Nephron (organoid): ENCODE measurements at regions not wholly inside any gene's neighbourhood (a gene's known extent, or its start where the extent isn't known, plus 50 kb on each side); places are given as distances from the start of the nearest gene placed in this dataset.
A peak's percentile ranks its signal among the peaks of the same experiment; 100 is the strongest.

Source experiments
- H3K27ac Mint-ChIP-seq, 3 experiments: 2 replicates each; pipeline ENCODE4 v1.8.0; 2020; ENCODE audit warnings: mixed read lengths in 3 of 3, mild to moderate bottlenecking in 2 of 3, moderate library complexity in 1 of 3
- H3K27me3 Mint-ChIP-seq: 2 replicates; pipeline ENCODE4 v1.8.0; 2021; ENCODE audit warnings: low read depth, mild to moderate bottlenecking, moderate library complexity, mixed read lengths
- H3K36me3 Mint-ChIP-seq: 2 replicates; pipeline ENCODE4 v1.8.0; 2020; ENCODE audit warnings: low read depth, mixed read lengths
- H3K4me1 Mint-ChIP-seq: 2 replicates; pipeline ENCODE4 v1.8.0; 2020; ENCODE audit warnings: mixed read lengths
- H3K4me3 Mint-ChIP-seq, 3 experiments: 2 replicates each; pipeline ENCODE4 v1.8.0; 2020; ENCODE audit warnings: mild to moderate bottlenecking in 3 of 3, mixed read lengths in 3 of 3, moderate library complexity in 2 of 3
- H3K9me3 Mint-ChIP-seq: 2 replicates; pipeline ENCODE4 v1.8.0; 2020; ENCODE audit warnings: mixed read lengths
- CTCF ChIP-seq, 3 experiments: fragments of 200-600 bp; sonication (generic); IDR thresholded peaks; one replicate each; pipeline ENCODE4 v1.5.0; 2021; ENCODE audit warnings: antibody characterized with exemption in 3 of 3; ENCODE audit not compliant: unreplicated experiment in 3 of 3

DNA sequence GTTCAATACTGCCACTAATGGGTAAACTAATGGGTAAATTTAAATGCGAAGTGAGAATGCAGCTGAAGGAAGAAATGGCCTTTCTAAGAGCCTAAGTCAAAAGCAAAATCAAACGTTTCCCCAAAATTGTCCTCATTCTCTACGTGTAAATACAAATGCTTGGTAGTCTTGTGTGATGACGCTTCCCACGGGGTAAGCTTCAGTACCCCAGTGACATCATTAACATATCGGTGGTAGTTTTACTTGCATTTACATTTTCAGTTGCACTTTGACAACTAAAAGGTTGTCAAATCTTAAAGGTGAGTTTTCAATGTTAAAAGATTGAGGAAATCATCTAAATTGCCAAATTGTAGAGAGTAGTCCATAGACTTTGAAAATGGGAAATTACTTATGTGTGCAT lies 550.7 kb upstream of the CCNG1 start:
- Mint-ChIP-seq H3K36me3 (no peaks in the 10 kb centered on the region), H3K27ac (no peak overlapping the region), H3K27me3 (no peaks in the 10 kb centered on the region), H3K4me3 (no peak overlapping the region), H3K4me1 (no peaks in the 10 kb centered on the region), H3K9me3 (peaks cover 5% of the 10 kb centered on the region)
- TF ChIP-seq CTCF (IDR thresholded peaks at IDR 0.05; ENCODE audit: unreplicated experiment in 3 of 3): no peak

GRCh38 chr5:162888268-162888667 lies 549.1 kb upstream of the CCNG1 start:
- TF ChIP-seq CTCF (IDR thresholded peaks at IDR 0.05; ENCODE audit: unreplicated experiment in 3 of 3): no peak
- Mint-ChIP-seq H3K27ac (peak overlapping the region in 1 of 3 experiments; percentile 32), H3K36me3 (no peaks in the 10 kb centered on the region), H3K4me1 (no peaks in the 10 kb centered on the region), H3K9me3 (no peaks in the 10 kb centered on the region), H3K4me3 (no peak overlapping the region), H3K27me3 (no peaks in the 10 kb centered on the region)

GRCh38 chr5:162911873-162912272 lies 525.5 kb upstream of the CCNG1 start:
- Mint-ChIP-seq H3K36me3 (no peaks in the 10 kb centered on the region), H3K27me3 (no peaks in the 10 kb centered on the region), H3K9me3 (no peaks in the 10 kb centered on the region), H3K4me3 (no peak overlapping the region), H3K4me1 (no peaks in the 10 kb centered on the region), H3K27ac (no peak overlapping the region)
- no peak for TF ChIP-seq CTCF (IDR thresholded peaks at IDR 0.05; ENCODE audit: unreplicated experiment in 3 of 3)

- Mint-ChIP-seq H3K27ac (no peak overlapping the region), H3K4me1 (no peaks in the 10 kb centered on the region), H3K4me3 (no peak overlapping the region), H3K36me3 (no peaks in the 10 kb centered on the region), H3K9me3 (no peaks in the 10 kb centered on the region), H3K27me3 (no peaks in the 10 kb centered on the region)
- TF ChIP-seq CTCF (IDR thresholded peaks at IDR 0.05; ENCODE audit: unreplicated experiment in 3 of 3): no peak
Observed at GRCh38 chr5:162916368-162916767, 521.0 kb upstream of the CCNG1 start.

DNA sequence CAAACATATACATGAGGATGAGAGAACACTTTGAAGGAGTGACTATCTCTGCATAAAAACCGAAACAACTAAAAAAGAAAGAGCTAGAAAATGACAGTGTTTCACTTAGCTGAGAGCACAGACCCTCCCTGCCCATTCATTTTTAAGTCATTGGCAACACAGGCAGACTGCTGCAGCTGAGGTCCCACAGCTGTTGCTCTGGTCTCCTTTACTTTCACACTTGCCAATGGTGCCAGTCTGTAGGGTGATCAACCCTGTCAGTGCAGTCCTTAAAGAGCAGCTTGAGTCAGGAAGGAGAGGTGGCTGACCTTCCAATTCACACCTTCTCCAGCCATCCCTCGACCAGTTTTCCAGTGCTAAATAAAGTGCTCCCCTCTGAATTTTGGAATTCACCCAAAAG lies 508.3 kb upstream of the CCNG1 start:
- Mint-ChIP-seq H3K27me3 (no peaks in the 10 kb centered on the region), H3K9me3 (peaks cover 3% of the 10 kb centered on the region), H3K4me3 (no peak overlapping the region), H3K36me3 (no peaks in the 10 kb centered on the region), H3K4me1 (no peaks in the 10 kb centered on the region), H3K27ac (no peak overlapping the region)
- TF ChIP-seq CTCF (IDR thresholded peaks at IDR 0.05; ENCODE audit: unreplicated experiment in 3 of 3): no peak

GRCh38 chr5:162931501-162931900 lies 505.9 kb upstream of the CCNG1 start:
- Mint-ChIP-seq H3K4me3 (no peak overlapping the region), H3K9me3 (peaks cover 14% of the 10 kb centered on the region), H3K4me1 (no peaks in the 10 kb centered on the region), H3K36me3 (no peaks in the 10 kb centered on the region), H3K27me3 (no peaks in the 10 kb centered on the region), H3K27ac (no peak overlapping the region)
- TF ChIP-seq CTCF (IDR thresholded peaks at IDR 0.05; ENCODE audit: unreplicated experiment in 3 of 3): no peak
